AG09319 (cell line): ENCODE measurements at regions not wholly inside any gene's neighbourhood (a gene's known extent, or its start where the extent isn't known, plus 50 kb on each side); places are given as distances from the start of the nearest gene placed in this dataset.

Experiments used
- DNase-seq: peaks from one replicate; pipeline ENCODE4 v3.0.0-alpha.2; 2010; ENCODE audit warnings: low read depth; ENCODE audit errors: extremely low read depth
- TF ChIP-seq, protein P1 (sequence below): IDR thresholded peaks from 2 replicates; pipeline ENCODE4 v1.5.1; 2011; ENCODE audit warnings: low read depth, mild to moderate bottlenecking, inconsistent platforms, low read length, moderate library complexity

DNA sequence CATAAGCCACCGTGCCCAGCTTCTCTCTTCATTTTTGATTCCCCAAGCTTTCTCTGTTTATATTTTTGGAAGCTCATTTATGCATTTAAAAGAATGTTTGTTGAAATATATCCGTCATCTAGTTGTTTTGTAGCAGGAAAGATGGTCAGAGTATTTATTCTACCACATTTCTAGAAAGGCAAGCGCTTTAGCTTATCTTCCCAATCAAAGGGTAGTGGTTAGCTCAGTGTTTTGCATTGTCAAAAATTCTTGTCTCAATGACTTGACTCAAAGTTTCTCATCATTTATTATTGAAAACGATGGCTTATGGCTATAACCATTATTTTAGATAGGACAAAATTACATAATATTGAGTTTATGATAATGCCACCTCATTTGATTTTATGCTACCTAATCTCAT lies 116.1 kb upstream of the ZP4 start:
- no peak for DNase-seq
- TF ChIP-seq, protein P1, sequence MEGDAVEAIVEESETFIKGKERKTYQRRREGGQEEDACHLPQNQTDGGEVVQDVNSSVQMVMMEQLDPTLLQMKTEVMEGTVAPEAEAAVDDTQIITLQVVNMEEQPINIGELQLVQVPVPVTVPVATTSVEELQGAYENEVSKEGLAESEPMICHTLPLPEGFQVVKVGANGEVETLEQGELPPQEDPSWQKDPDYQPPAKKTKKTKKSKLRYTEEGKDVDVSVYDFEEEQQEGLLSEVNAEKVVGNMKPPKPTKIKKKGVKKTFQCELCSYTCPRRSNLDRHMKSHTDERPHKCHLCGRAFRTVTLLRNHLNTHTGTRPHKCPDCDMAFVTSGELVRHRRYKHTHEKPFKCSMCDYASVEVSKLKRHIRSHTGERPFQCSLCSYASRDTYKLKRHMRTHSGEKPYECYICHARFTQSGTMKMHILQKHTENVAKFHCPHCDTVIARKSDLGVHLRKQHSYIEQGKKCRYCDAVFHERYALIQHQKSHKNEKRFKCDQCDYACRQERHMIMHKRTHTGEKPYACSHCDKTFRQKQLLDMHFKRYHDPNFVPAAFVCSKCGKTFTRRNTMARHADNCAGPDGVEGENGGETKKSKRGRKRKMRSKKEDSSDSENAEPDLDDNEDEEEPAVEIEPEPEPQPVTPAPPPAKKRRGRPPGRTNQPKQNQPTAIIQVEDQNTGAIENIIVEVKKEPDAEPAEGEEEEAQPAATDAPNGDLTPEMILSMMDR = no peak

DNA sequence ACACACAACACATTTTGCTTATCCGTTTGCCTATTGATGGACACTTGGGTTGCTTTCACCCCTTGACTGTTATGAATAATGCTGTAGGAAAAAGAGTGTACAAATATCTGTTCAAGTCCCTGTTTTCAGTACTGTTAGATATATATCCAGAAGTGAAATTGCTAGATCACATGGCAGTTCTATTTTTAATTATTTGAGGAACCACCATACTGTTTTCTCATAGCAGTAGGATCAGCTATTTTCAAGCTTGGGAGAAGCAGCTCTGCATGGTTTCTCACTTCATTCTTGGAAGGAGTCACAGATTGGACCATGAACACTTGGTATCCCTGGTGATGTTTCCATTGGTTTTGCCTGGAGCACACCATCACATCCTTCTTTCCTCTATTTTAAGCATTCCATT lies 114.4 kb upstream of the ZP4 start:
- DNase-seq = no peak
- TF ChIP-seq, protein P1 = no peak

DNA sequence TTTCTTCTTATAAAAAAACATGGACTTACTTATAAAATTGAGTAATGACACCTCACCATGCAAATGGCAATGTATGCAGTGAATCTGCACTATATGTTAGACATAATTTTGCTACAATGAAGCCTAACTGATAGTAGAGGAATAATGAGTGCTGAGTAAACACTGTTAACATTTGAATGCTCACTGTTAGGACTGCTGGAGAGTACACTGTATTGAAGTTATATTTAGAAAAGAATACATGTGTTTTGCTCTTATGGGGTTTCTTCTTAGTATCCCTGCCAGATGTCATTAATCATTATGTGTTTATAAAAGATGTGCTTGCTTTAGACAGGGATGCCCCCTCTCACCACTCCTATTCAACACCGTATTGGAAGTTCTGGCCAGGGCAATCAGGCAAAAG lies 111.1 kb upstream of the ZP4 start:
- TF ChIP-seq, protein P1 = no peak
- no peak for DNase-seq

DNA sequence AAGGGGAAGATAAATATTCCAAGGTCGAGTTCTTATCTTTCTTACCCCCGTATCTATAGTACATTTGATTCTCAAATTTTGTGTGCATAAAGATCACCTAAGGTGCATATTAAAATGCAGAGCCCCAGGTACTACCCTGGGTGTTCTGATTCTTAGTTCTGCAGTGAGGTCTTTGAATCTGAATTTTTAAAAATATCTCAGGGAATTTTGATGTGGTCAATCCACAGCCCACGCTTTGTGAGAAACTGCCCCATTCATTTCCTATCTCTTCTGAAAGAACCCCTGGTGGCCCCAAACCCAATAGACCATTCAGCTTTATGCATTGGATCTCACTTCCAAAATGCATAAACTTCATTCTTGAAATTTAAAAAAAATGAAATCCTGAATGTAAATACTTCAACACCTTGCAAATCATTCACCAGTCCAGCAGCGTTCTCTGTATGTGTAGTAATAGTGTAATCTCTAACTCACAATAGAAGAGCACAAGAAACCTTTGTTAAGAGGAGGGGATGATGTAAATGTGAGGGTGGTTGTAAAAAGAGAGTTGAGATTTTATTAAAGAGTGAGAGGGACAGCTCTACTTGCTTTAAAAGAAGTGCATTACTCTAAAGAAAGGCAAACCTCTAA lies 108.8 kb upstream of the ZP4 start:
- DNase-seq = no peak
- TF ChIP-seq, protein P1 = no peak

DNA sequence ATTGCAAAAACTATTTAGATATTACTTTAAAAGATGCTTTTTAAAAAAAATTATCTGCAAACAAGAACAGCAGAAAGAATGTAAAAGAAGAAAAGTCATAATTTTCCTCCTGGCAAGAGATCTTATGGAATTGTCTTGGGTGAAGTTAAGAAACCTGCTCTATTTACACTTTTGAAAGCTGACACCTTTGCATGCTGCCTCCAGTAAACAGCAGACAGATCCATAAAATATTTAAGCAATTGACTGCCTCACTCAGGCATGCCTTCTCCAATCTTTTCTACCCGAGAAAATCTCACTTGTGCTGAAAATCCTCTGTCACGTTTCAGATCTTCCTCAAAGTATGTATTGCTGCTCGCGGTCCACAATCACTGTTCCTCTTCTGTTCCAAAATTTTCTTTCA lies 107.9 kb upstream of the ZP4 start:
- DNase-seq = no peak
- TF ChIP-seq, protein P1 = no peak

DNA sequence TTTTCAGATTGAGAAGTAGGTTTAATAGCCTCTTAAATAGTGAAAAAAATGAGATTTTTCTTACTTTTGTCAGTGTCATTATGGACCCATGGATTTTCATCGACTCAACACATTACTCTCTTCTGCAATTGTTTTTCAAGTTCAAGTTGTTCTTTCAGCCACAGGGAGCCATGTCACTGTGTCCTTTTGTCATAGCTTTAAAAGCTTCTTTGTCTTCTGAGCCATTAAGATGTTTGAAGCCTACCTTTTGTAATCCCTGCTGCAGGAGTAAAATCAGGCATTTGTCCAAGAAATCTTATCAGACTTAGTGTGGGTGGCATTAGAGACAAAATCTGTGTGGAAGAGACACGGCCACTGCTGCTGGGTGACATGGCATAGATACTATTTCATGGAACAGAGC lies 92.8 kb upstream of the ZP4 start:
- TF ChIP-seq, protein P1 = no peak
- no peak for DNase-seq

DNA sequence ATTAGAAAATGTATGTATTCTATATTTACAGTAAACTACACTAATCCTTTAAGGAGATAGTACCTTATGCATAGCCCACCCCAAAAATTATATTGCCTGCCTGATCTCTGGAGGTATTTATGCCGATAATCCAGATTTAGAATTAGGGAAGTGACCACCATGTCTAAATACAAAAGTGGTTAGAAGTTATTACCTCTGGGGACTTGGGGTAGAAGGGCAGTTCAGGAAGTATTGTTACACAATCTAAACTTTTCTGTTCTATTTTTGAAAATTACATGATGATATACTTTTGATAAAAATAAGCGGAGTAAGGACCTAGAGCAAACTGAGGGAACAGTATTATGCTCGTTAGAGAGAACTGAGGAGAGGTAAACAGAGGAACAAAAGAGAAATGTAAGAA lies 90.5 kb upstream of the ZP4 start:
- TF ChIP-seq, protein P1 = no peak
- no peak for DNase-seq
